PC-3 (cell line): ENCODE measurements at regions not wholly inside any gene's neighbourhood (a gene's known extent, or its start where the extent isn't known, plus 50 kb on each side); places are given as distances from the start of the nearest gene placed in this dataset.

Experiments used
- CTCF ChIP-seq: fragments of 300-600 bp; sonication (generic); conservative IDR thresholded peaks from 2 replicates; pipeline ENCODE4 v1.5.1; 2017; ENCODE audit warnings: antibody characterized with exemption, low read depth, mild to moderate bottlenecking, low read length
- EZH2 ChIP-seq: fragments of 300-600 bp; sonication (generic); IDR thresholded peaks from one replicate; pipeline ENCODE4 v1.6.1; 2017; ENCODE audit warnings: antibody characterized with exemption, mild to moderate bottlenecking, low read length; ENCODE audit not compliant: unreplicated experiment
- EZH2phosphoT487 ChIP-seq: fragments of 300-600 bp; sonication (generic); IDR thresholded peaks from 2 replicates; pipeline ENCODE4 v1.6.1; 2018; ENCODE audit warnings: mild to moderate bottlenecking, antibody characterized with exemption, low read length, borderline replicate concordance

DNA sequence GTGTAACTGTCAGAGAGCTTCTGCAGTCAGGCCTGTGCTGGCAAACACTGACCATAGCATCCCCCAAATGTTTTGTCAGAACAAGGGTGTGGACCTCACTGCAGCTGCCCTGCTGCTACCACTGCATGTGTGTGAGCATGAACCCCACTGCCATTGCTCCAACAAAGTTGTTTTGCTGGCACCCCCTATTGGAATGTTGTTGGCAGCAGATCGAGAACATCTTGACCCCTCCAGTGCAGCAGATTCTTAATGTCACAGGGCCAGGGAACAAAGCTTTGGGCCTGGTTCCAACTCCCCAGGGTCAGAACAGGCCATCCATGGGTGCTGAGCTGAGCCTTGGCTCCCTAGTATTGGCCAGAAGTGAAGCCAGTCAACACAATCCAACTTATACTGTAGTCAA, 1537.4 kb downstream of the NCAM2 start:
- TF ChIP-seq CTCF: no peak
- TF ChIP-seq EZH2: no peak
- TF ChIP-seq EZH2phosphoT487: no peak
